Peyer's patch (tissue), 4 donors: ENCODE measurements at regions not wholly inside any gene's neighbourhood (a gene's known extent, or its start where the extent isn't known, plus 50 kb on each side); places are given as distances from the start of the nearest gene placed in this dataset.
"Not testable (repeated sequence)": the region's sequence is repeated elsewhere in the genome, so short reads cannot be mapped to it uniquely, and the experiment has no call there.

ENCODE experiments used
- DNase-seq, 3 donors: peaks; one replicate each; pipeline ENCODE4 v3.0.0-alpha.2; 2017 to 2019
- H3K27ac ChIP-seq, 4 donors: fragments of 200-600 bp; sonication (generic); one replicate each; pipeline ENCODE4 v1.5.1; 2016 to 2019
- H3K27me3 ChIP-seq, 2 donors: fragments of 200-600 bp; sonication (generic); one replicate each; pipeline ENCODE4 v1.5.1; 2019
- H3K36me3 ChIP-seq, 3 donors: fragments of 200-600 bp; sonication (generic); one replicate each; pipeline ENCODE4 v1.5.1; 2016 to 2019
- H3K4me1 ChIP-seq, 4 donors: fragments of 200-600 bp; sonication (generic); one replicate each; pipeline ENCODE4 v1.5.1; 2016 to 2019
- H3K4me3 ChIP-seq, 4 donors: fragments of 200-600 bp; sonication (generic); 1 replicate in 3 of 4; 2 replicates in 1 of 4; pipeline ENCODE4 v1.5.1; 2016 to 2019; ENCODE audit warnings: mild to moderate bottlenecking in 1 of 4
- H3K9me3 ChIP-seq, 4 donors: fragments of 200-600 bp; sonication (generic); one replicate each; pipeline ENCODE4 v1.5.1; 2016 to 2019; ENCODE audit warnings: mild to moderate bottlenecking in 1 of 4
- CTCF ChIP-seq, 6 experiments: fragments of 450-650 bp in 4 of 6; fragments of 200-600 bp in 2 of 6; sonication (generic) in 1 of 6; IDR thresholded peaks; one replicate each; pipeline ENCODE4 v1.5.1; 2017 to 2019; ENCODE audit warnings: antibody characterized with exemption in 6 of 6, mild to moderate bottlenecking in 3 of 6, moderate library complexity in 1 of 6
- POLR2A ChIP-seq, 2 donors: fragments of 450-650 bp; IDR thresholded peaks; one replicate each; pipeline ENCODE4 v1.5.1; 2017; ENCODE audit warnings: antibody characterized with exemption in 2 of 2, mild to moderate bottlenecking in 2 of 2, moderate library complexity in 2 of 2

GRCh38 chr14:106129274-106129673 is 602.9 kb downstream of the TMEM121 start:
- DNase-seq = peak in 2 of 3 donors; percentile 54 to 60
- H3K9me3 ChIP-seq = no peaks in the 10 kb centered on the region
- no peak for TF ChIP-seq POLR2A (IDR thresholded peaks at IDR 0.05)
- no peak for TF ChIP-seq CTCF (IDR thresholded peaks at IDR 0.05)
- no peak overlapping the region for H3K4me3 ChIP-seq
- no peaks in the 10 kb centered on the region for H3K27me3 ChIP-seq
- H3K36me3 ChIP-seq = no peaks in the 10 kb centered on the region
- H3K4me1 ChIP-seq = no peaks in the 10 kb centered on the region
- no peak overlapping the region for H3K27ac ChIP-seq

GRCh38 chr14:106129904-106130661 is 603.7 kb downstream of the TMEM121 start:
- H3K4me1 ChIP-seq, H3K27ac ChIP-seq, DNase-seq, H3K36me3 ChIP-seq, H3K27me3 ChIP-seq, H3K4me3 ChIP-seq, H3K9me3 ChIP-seq: not testable (repeated sequence)

GRCh38 chr14:106133126-106133525 is 606.7 kb downstream of the TMEM121 start:
- not testable (repeated sequence) for DNase-seq, H3K4me3 ChIP-seq, H3K36me3 ChIP-seq, H3K27me3 ChIP-seq, H3K9me3 ChIP-seq, H3K27ac ChIP-seq, H3K4me1 ChIP-seq

GRCh38 chr14:106134886-106135285 is 608.5 kb downstream of the TMEM121 start:
- no peak overlapping the region for H3K27ac ChIP-seq

GRCh38 chr14:106141242-106142220 is 615.1 kb downstream of the TMEM121 start:
- H3K4me1 ChIP-seq = no peaks in the 10 kb centered on the region
- DNase-seq = no peak
- no peak for TF ChIP-seq POLR2A (IDR thresholded peaks at IDR 0.05)
- no peak for TF ChIP-seq CTCF (IDR thresholded peaks at IDR 0.05)

More at GRCh38 chr14:106134886-106135285, 608.5 kb downstream of the TMEM121 start:
- H3K36me3 ChIP-seq = no peaks in the 10 kb centered on the region
- no peaks in the 10 kb centered on the region for H3K4me1 ChIP-seq
- no peaks in the 10 kb centered on the region for H3K27me3 ChIP-seq
- no peak for TF ChIP-seq CTCF (IDR thresholded peaks at IDR 0.05)
- TF ChIP-seq POLR2A (IDR thresholded peaks at IDR 0.05) = no peak
- DNase-seq = no peak
- no peaks in the 10 kb centered on the region for H3K9me3 ChIP-seq
- no peak overlapping the region for H3K4me3 ChIP-seq

GRCh38 chr14:106145731-106146130 is 619.3 kb downstream of the TMEM121 start:
- not testable (repeated sequence) for DNase-seq, H3K36me3 ChIP-seq, H3K4me3 ChIP-seq, H3K4me1 ChIP-seq, H3K9me3 ChIP-seq, H3K27ac ChIP-seq, H3K27me3 ChIP-seq

More at GRCh38 chr14:106141242-106142220, 615.1 kb downstream of the TMEM121 start:
- Histone ChIP-seq H3K36me3 (no peaks in the 10 kb centered on the region), H3K9me3 (no peaks in the 10 kb centered on the region), H3K27me3 (no peaks in the 10 kb centered on the region), H3K27ac (no peak overlapping the region), H3K4me3 (no peak overlapping the region)

- TF ChIP-seq CTCF (IDR thresholded peaks at IDR 0.05) = peak; percentile 55 to 94 (median 70)
- not testable (repeated sequence) for H3K27ac ChIP-seq, H3K36me3 ChIP-seq, H3K4me3 ChIP-seq, H3K9me3 ChIP-seq, H3K4me1 ChIP-seq, H3K27me3 ChIP-seq
- peak; percentile 73 to 88 (median 83) for DNase-seq
These were observed 627.1 kb downstream of the TMEM121 start for GRCh38 chr14:106153362-106153955.
